WTC11 (cell line): ENCODE measurements at regions not wholly inside any gene's neighbourhood (a gene's known extent, or its start where the extent isn't known, plus 50 kb on each side); places are given as distances from the start of the nearest gene placed in this dataset.

Experiments used
- ATAC-seq: fragments of 200-7000 bp; cut with Tn5 transposase; 2 replicates; pipeline ENCODE4 v1.10.0; 2021; ENCODE audit warnings: mild to moderate bottlenecking, moderate library complexity
- CTCF ChIA-PET: fragments of 300-600 bp; sonication (Branson Sonifier 250); formaldehyde crosslinking; loops from one replicate; lab custom pipeline; 2021; ENCODE audit warnings: antibody characterized with exemption; lab: Charles Lee
- POLR2A ChIA-PET: fragments of 350-600 bp; sonication (Branson Sonifier 250); formaldehyde crosslinking; loops from one replicate; lab custom pipeline; 2021; ENCODE audit warnings: antibody characterized with exemption; lab: Charles Lee
- DNase-seq: peaks from one replicate; pipeline ENCODE4 v3.0.0; 2021; ENCODE audit warnings: low spot score
- H3K27ac Mint-ChIP-seq: 2 replicates; pipeline ENCODE4 v1.8.0; 2021; ENCODE audit warnings: mixed read lengths
- H3K27me3 Mint-ChIP-seq: 2 replicates; pipeline ENCODE4 v1.8.0; 2021; ENCODE audit warnings: low read depth, mild to moderate bottlenecking, moderate library complexity, mixed read lengths
- H3K36me3 Mint-ChIP-seq: 2 replicates; pipeline ENCODE4 v1.8.0; 2021; ENCODE audit warnings: mixed read lengths
- H3K4me1 Mint-ChIP-seq: 2 replicates; pipeline ENCODE4 v1.8.0; 2022; ENCODE audit warnings: mixed read lengths
- H3K4me3 Mint-ChIP-seq: 2 replicates; pipeline ENCODE4 v1.8.0; 2021; ENCODE audit warnings: mild to moderate bottlenecking, moderate library complexity, mixed read lengths
- H3K9me3 Mint-ChIP-seq: 2 replicates; pipeline ENCODE4 v1.8.0; 2021; ENCODE audit warnings: mixed read lengths
- ETV6 ChIP-seq: sonication (generic); formaldehyde crosslinking; IDR thresholded peaks from 2 replicates; pipeline ENCODE4 v1.8.1; 2022; ENCODE audit warnings: mild to moderate bottlenecking, missing genetic modification reagents
- JAZF1 ChIP-seq: fragments of 250-450 bp; sonication (Bioruptor Pico); IDR thresholded peaks from 2 replicates; pipeline ENCODE4 v1.9.0; 2021; ENCODE audit warnings: moderate library complexity, mild to moderate bottlenecking, inconsistent platforms
- NFATC4 ChIP-seq: fragments of 250-450 bp; sonication (Bioruptor Pico); IDR thresholded peaks from 2 replicates; pipeline ENCODE4 v1.9.0; 2021; ENCODE audit warnings: mild to moderate bottlenecking
- NR1H2 ChIP-seq: sonication (generic); formaldehyde crosslinking; IDR thresholded peaks from 2 replicates; pipeline ENCODE4 v1.9.0; 2021; ENCODE audit warnings: mild to moderate bottlenecking, moderate library complexity, missing genetic modification reagents
- PRRX2 ChIP-seq: fragments of 250-450 bp; sonication (Bioruptor Pico); IDR thresholded peaks from 2 replicates; pipeline ENCODE4 v1.8.0; 2021; ENCODE audit warnings: mild to moderate bottlenecking
- ZNF263 ChIP-seq: sonication (generic); formaldehyde crosslinking; IDR thresholded peaks from 2 replicates; pipeline ENCODE4 v1.8.1; 2022; ENCODE audit warnings: low read depth, mild to moderate bottlenecking, moderate library complexity, missing genetic modification reagents
- TF ChIP-seq, protein P1 (sequence below): sonication (generic); formaldehyde crosslinking; IDR thresholded peaks from 2 replicates; pipeline ENCODE4 v1.8.1; 2022; ENCODE audit warnings: low read depth, missing genetic modification reagents, borderline replicate concordance
- TF ChIP-seq, protein P2 (sequence below): sonication (generic); formaldehyde crosslinking; IDR thresholded peaks from 2 replicates; pipeline ENCODE4 v1.8.0; 2022; ENCODE audit warnings: mild to moderate bottlenecking, missing genetic modification reagents
- TF ChIP-seq, protein P3 (sequence below): sonication (generic); formaldehyde crosslinking; IDR thresholded peaks from 2 replicates; pipeline ENCODE4 v1.8.1; 2023; ENCODE audit warnings: mild to moderate bottlenecking, missing genetic modification reagents, borderline replicate concordance
- TF ChIP-seq, protein P4 (sequence below): fragments of 250-450 bp; sonication (Bioruptor Pico); IDR thresholded peaks from 2 replicates; pipeline ENCODE4 v2.1.2; 2022; ENCODE audit warnings: mild to moderate bottlenecking, moderate library complexity
- TF ChIP-seq, protein P5 (sequence below): fragments of 250-450 bp; sonication (Bioruptor Pico); conservative IDR thresholded peaks from 2 replicates; pipeline ENCODE4 v1.9.0; 2021; ENCODE audit warnings: mild to moderate bottlenecking
- TF ChIP-seq, protein P6 (sequence below): sonication (generic); formaldehyde crosslinking; IDR thresholded peaks from 2 replicates; pipeline ENCODE4 v1.8.1; 2022; ENCODE audit warnings: mild to moderate bottlenecking, moderate library complexity, missing genetic modification reagents
- TF ChIP-seq, protein P7 (sequence below): fragments of 250-450 bp; sonication (Bioruptor Pico); IDR thresholded peaks from 2 replicates; pipeline ENCODE4 v1.9.0; 2021; ENCODE audit warnings: mild to moderate bottlenecking, borderline replicate concordance

DNA sequence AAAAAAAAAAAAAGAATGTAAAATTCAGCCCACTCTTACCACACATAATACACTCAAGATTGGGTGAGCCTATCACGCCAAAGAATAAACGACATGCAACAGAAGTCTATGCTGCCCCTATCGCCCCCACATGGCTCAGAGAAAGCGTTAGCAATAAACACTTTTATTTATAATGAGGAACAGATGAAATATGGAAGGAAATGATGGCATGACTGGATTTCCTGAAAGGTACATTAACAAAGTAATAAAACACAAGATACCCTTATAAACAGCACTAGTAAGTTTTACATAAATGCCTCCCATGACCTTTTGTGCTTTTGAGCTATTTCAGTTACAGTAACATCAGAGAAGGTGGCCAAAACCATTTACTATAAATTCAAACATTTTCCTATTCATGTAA lies 71.4 kb upstream of the SCAF8 start:
- DNase-seq (no peak), ATAC-seq (no peak)
- H3K4me1 Mint-ChIP-seq: no peaks in the 10 kb centered on the region
- no peaks in the 10 kb centered on the region for H3K36me3 Mint-ChIP-seq
- H3K27me3 Mint-ChIP-seq: no peaks in the 10 kb centered on the region; the same call in 1 of the 2 replicates
- TF ChIP-seq JAZF1 (no peak), ETV6 (CRISPR knock-in tag) (no peak), ZNF263 (no peak), NFATC4 (no peak), NR1H2 (no peak), PRRX2 (no peak)
- TF ChIP-seq, protein P1, sequence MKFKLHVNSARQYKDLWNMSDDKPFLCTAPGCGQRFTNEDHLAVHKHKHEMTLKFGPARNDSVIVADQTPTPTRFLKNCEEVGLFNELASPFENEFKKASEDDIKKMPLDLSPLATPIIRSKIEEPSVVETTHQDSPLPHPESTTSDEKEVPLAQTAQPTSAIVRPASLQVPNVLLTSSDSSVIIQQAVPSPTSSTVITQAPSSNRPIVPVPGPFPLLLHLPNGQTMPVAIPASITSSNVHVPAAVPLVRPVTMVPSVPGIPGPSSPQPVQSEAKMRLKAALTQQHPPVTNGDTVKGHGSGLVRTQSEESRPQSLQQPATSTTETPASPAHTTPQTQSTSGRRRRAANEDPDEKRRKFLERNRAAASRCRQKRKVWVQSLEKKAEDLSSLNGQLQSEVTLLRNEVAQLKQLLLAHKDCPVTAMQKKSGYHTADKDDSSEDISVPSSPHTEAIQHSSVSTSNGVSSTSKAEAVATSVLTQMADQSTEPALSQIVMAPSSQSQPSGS (CRISPR knock-in tag): no peak
- TF ChIP-seq, protein P2, sequence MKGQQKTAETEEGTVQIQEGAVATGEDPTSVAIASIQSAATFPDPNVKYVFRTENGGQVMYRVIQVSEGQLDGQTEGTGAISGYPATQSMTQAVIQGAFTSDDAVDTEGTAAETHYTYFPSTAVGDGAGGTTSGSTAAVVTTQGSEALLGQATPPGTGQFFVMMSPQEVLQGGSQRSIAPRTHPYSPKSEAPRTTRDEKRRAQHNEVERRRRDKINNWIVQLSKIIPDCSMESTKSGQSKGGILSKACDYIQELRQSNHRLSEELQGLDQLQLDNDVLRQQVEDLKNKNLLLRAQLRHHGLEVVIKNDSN (CRISPR knock-in tag): no peak
- TF ChIP-seq, protein P3, sequence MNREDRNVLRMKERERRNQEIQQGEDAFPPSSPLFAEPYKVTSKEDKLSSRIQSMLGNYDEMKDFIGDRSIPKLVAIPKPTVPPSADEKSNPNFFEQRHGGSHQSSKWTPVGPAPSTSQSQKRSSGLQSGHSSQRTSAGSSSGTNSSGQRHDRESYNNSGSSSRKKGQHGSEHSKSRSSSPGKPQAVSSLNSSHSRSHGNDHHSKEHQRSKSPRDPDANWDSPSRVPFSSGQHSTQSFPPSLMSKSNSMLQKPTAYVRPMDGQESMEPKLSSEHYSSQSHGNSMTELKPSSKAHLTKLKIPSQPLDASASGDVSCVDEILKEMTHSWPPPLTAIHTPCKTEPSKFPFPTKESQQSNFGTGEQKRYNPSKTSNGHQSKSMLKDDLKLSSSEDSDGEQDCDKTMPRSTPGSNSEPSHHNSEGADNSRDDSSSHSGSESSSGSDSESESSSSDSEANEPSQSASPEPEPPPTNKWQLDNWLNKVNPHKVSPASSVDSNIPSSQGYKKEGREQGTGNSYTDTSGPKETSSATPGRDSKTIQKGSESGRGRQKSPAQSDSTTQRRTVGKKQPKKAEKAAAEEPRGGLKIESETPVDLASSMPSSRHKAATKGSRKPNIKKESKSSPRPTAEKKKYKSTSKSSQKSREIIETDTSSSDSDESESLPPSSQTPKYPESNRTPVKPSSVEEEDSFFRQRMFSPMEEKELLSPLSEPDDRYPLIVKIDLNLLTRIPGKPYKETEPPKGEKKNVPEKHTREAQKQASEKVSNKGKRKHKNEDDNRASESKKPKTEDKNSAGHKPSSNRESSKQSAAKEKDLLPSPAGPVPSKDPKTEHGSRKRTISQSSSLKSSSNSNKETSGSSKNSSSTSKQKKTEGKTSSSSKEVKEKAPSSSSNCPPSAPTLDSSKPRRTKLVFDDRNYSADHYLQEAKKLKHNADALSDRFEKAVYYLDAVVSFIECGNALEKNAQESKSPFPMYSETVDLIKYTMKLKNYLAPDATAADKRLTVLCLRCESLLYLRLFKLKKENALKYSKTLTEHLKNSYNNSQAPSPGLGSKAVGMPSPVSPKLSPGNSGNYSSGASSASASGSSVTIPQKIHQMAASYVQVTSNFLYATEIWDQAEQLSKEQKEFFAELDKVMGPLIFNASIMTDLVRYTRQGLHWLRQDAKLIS: no peak
- TF ChIP-seq, protein P4, sequence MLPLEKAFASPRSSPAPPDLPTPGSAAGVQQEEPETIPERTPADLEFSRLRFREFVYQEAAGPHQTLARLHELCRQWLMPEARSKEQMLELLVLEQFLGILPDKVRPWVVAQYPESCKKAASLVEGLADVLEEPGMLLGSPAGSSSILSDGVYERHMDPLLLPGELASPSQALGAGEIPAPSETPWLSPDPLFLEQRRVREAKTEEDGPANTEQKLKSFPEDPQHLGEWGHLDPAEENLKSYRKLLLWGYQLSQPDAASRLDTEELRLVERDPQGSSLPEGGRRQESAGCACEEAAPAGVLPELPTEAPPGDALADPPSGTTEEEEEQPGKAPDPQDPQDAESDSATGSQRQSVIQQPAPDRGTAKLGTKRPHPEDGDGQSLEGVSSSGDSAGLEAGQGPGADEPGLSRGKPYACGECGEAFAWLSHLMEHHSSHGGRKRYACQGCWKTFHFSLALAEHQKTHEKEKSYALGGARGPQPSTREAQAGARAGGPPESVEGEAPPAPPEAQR (CRISPR knock-in tag): no peak
- TF ChIP-seq, protein P5, sequence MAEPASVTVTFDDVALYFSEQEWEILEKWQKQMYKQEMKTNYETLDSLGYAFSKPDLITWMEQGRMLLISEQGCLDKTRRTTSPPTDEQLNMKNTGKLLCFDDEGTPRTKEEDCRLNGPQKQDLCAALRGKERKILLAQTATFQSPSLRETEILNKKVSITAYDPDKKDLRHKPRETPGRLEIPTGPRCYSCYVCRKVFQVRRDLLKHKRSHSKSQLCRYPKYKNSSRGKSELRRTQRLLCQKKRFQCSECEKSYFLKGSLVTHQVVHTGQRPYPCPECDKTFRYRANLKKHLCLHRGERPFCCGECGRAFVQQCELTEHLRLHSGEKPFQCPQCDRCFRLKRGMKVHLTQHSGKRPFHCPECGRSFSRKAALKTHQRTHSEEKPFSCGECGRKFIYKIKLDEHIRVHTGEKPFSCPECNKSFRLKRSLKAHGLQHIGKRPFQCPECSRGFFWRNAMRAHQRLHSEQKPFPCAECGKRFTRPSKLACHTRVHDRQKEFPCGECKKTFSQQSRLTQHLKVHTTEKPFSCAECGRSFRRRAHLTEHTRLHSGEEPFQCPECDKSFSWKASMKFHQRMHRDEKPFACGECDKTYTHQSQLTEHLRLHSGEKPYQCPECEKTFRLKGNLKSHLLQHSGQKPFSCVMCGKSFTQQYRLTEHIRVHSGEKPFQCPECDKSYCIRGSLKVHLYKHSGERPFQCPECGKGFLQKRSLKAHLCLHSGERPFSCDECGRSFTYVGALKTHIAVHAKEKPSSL (CRISPR knock-in tag): no peak
- TF ChIP-seq, protein P6, sequence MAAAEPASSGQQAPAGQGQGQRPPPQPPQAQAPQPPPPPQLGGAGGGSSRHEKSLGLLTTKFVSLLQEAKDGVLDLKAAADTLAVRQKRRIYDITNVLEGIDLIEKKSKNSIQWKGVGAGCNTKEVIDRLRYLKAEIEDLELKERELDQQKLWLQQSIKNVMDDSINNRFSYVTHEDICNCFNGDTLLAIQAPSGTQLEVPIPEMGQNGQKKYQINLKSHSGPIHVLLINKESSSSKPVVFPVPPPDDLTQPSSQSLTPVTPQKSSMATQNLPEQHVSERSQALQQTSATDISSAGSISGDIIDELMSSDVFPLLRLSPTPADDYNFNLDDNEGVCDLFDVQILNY (CRISPR knock-in tag): no peak
- TF ChIP-seq, protein P7, sequence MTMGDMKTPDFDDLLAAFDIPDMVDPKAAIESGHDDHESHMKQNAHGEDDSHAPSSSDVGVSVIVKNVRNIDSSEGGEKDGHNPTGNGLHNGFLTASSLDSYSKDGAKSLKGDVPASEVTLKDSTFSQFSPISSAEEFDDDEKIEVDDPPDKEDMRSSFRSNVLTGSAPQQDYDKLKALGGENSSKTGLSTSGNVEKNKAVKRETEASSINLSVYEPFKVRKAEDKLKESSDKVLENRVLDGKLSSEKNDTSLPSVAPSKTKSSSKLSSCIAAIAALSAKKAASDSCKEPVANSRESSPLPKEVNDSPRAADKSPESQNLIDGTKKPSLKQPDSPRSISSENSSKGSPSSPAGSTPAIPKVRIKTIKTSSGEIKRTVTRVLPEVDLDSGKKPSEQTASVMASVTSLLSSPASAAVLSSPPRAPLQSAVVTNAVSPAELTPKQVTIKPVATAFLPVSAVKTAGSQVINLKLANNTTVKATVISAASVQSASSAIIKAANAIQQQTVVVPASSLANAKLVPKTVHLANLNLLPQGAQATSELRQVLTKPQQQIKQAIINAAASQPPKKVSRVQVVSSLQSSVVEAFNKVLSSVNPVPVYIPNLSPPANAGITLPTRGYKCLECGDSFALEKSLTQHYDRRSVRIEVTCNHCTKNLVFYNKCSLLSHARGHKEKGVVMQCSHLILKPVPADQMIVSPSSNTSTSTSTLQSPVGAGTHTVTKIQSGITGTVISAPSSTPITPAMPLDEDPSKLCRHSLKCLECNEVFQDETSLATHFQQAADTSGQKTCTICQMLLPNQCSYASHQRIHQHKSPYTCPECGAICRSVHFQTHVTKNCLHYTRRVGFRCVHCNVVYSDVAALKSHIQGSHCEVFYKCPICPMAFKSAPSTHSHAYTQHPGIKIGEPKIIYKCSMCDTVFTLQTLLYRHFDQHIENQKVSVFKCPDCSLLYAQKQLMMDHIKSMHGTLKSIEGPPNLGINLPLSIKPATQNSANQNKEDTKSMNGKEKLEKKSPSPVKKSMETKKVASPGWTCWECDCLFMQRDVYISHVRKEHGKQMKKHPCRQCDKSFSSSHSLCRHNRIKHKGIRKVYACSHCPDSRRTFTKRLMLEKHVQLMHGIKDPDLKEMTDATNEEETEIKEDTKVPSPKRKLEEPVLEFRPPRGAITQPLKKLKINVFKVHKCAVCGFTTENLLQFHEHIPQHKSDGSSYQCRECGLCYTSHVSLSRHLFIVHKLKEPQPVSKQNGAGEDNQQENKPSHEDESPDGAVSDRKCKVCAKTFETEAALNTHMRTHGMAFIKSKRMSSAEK (CRISPR knock-in tag): no peak
- TF ChIP-seq, all 79 proteins: peak for 0
- H3K9me3 Mint-ChIP-seq: peaks cover 6% of the 10 kb centered on the region
- POLR2A ChIA-PET: no interaction called here
- CTCF ChIA-PET: interaction anchor here (0.6 kb wide), 1 partner anchor 93 kb away, joined by 3 read pairs; no protein-coding TSS in a partner anchor
- no peak overlapping the region for H3K4me3 Mint-ChIP-seq
- no peak overlapping the region for H3K27ac Mint-ChIP-seq
